HCT116 (cell line): ENCODE measurements at regions not wholly inside any gene's neighbourhood (a gene's known extent, or its start where the extent isn't known, plus 50 kb on each side); places are given as distances from the start of the nearest gene placed in this dataset.

Experiments
- ATAC-seq: fragments of 200-7000 bp; cut with Tn5 transposase; 2 replicates; pipeline ENCODE4 v1.9.1; 2020; ENCODE audit warnings: mild to moderate bottlenecking, moderate library complexity
- BruUV-seq: library from RNA; stranded (reverse); fragments of 400-500 nt; replicated peaks from 2 replicates; lab custom pipeline; 2021; lab: Mats Ljungman, UMichigan
- CTCF ChIA-PET: fragments of 300-600 bp; sonication (Branson Sonifier 250); formaldehyde crosslinking; loops from one replicate; lab custom pipeline; 2021; ENCODE audit warnings: antibody characterized with exemption; lab: Charles Lee
- POLR2A ChIA-PET: fragments of 300-600, 350-600 bp; sonication (Branson Sonifier 250); formaldehyde crosslinking; loops from one replicate; lab custom pipeline; 2021; ENCODE audit warnings: antibody characterized with exemption; lab: Charles Lee
- RAD21 ChIA-PET, 2 experiments: fragments of 300-600 bp; sonication (Branson Sonifier 250); formaldehyde crosslinking; loops; one replicate each; lab custom pipeline; 2023; ENCODE audit warnings: low total read pairs in 2 of 2; ENCODE audit not compliant: uncharacterized antibody in 2 of 2, unreplicated experiment in 2 of 2, low non-redundant PET in 1 of 2; lab: Charles Lee
- DNase-seq: peaks from one replicate; pipeline ENCODE4 v3.0.0-alpha.2; 2010; ENCODE audit warnings: low read depth, low spot score
- H2AFZ ChIP-seq: fragments of 200-600 bp; shearing (Covaris generic), sonication (generic); 2 replicates; pipeline ENCODE4 v1.6.1; 2017; ENCODE audit warnings: low read depth, mixed run types, mixed read lengths, antibody characterized with exemption, low read length; ENCODE audit not compliant: poor library complexity, severe bottlenecking
- H3K27ac ChIP-seq: 2 replicates; pipeline ENCODE4 v1.5.1; 2012; ENCODE audit warnings: low read depth, low read length
- H3K27me3 ChIP-seq: fragments of 200-600 bp; sonication (generic); 2 replicates; pipeline ENCODE4 v1.6.1; 2016; ENCODE audit warnings: mixed run types, low read length, mixed read lengths; ENCODE audit not compliant: insufficient read depth
- H3K36me3 ChIP-seq, 2 experiments: fragments of 200-500 bp in 1 of 2; fragments of 200-600 bp in 1 of 2; sonication (Bioruptor generic) in 1 of 2; sonication (generic) in 1 of 2; 2 replicates each; pipeline versions ENCODE4 v1.5.1 to v1.6.1; 2014 to 2016; ENCODE audit warnings: low read length in 2 of 2, inconsistent platforms in 1 of 2, mixed read lengths in 1 of 2, mixed run types in 1 of 2; ENCODE audit not compliant: insufficient read depth in 2 of 2, control insufficient read depth in 1 of 2
- H3K4me1 ChIP-seq, 2 experiments: fragments of 200-600 bp in 1 of 2; sonication (generic) in 1 of 2; 2 replicates each; pipeline versions ENCODE4 v1.5.1 to v1.6.1; 2012 to 2017; ENCODE audit warnings: low read length in 2 of 2, inconsistent platforms in 1 of 2, mild to moderate bottlenecking in 1 of 2, mixed read lengths in 1 of 2, mixed run types in 1 of 2, moderate library complexity in 1 of 2; ENCODE audit not compliant: insufficient read depth in 2 of 2, control insufficient read depth in 1 of 2
- H3K4me2 ChIP-seq: fragments of 200-600 bp; sonication (generic); 2 replicates; pipeline ENCODE4 v1.6.1; 2017; ENCODE audit warnings: mixed run types, low read length, mixed read lengths
- H3K4me3 ChIP-seq, 2 experiments: fragments of 200-600 bp in 1 of 2; sonication (generic) in 1 of 2; replicated peaks in 1 of 2; 2 replicates each; pipeline ENCODE4 v1.5.1; 2011 to 2016; ENCODE audit warnings: low read length in 2 of 2, control low read depth in 1 of 2, low read depth in 1 of 2, mild to moderate bottlenecking in 1 of 2, mixed read lengths in 1 of 2, mixed run types in 1 of 2
- H3K79me2 ChIP-seq: fragments of 200-600 bp; sonication (generic); 2 replicates; pipeline ENCODE4 v1.6.1; 2017; ENCODE audit warnings: mild to moderate bottlenecking, mixed run types, low read length, moderate library complexity, mixed read lengths; ENCODE audit not compliant: insufficient read depth
- H3K9ac ChIP-seq: fragments of 200-600 bp; sonication (generic); 2 replicates; pipeline ENCODE4 v1.6.1; 2016; ENCODE audit warnings: low read length, mixed read lengths
- H3K9me2 ChIP-seq: fragments of 200-600 bp; sonication (generic), shearing (Covaris generic); 2 replicates; pipeline ENCODE4 v1.6.1; 2017; ENCODE audit warnings: mixed run types, mild to moderate bottlenecking, moderate library complexity; ENCODE audit not compliant: insufficient read depth
- H3K9me3 ChIP-seq, 2 experiments: fragments of 200-500 bp in 1 of 2; fragments of 200-600 bp in 1 of 2; sonication (Bioruptor generic) in 1 of 2; sonication (generic) in 1 of 2; 2 replicates each; pipeline ENCODE4 v1.6.1; 2014 to 2017; ENCODE audit warnings: low read length in 2 of 2, mixed read lengths in 2 of 2, inconsistent platforms in 1 of 2, low read depth in 1 of 2, mild to moderate bottlenecking in 1 of 2, mixed run types in 1 of 2, moderate library complexity in 1 of 2; ENCODE audit not compliant: control insufficient read depth in 1 of 2, insufficient read depth in 1 of 2
- H4K20me1 ChIP-seq: fragments of 200-600 bp; sonication (generic), shearing (Covaris generic); 2 replicates; pipeline ENCODE4 v1.6.1; 2017; ENCODE audit warnings: mixed run types, mild to moderate bottlenecking, moderate library complexity; ENCODE audit not compliant: insufficient read depth
- CBX3 ChIP-seq: IDR thresholded peaks from 2 replicates; pipeline ENCODE4 v1.6.1; 2012; ENCODE audit warnings: low read depth
- EGR1 ChIP-seq: IDR thresholded peaks from 2 replicates; pipeline ENCODE4 v1.6.1; 2012; ENCODE audit warnings: low read depth
- EZH2 ChIP-seq: fragments of 200-600 bp; sonication (generic); IDR thresholded peaks from 2 replicates; pipeline ENCODE4 v1.6.1; 2017; ENCODE audit warnings: antibody characterized with exemption, mixed run types
- FOSL1 ChIP-seq: IDR thresholded peaks from 2 replicates; pipeline ENCODE4 v1.6.1; 2012; ENCODE audit warnings: low read depth
- JUND ChIP-seq: IDR thresholded peaks from 2 replicates; pipeline ENCODE4 v1.6.1; 2012
- POLR2A ChIP-seq: IDR thresholded peaks from 2 replicates; pipeline ENCODE4 v1.7.0; 2011; ENCODE audit warnings: borderline replicate concordance; ENCODE audit not compliant: insufficient read depth, insufficient read length; ENCODE audit errors: extremely low read depth
- POLR2AphosphoS5 ChIP-seq: IDR thresholded peaks from 2 replicates; pipeline ENCODE4 v1.6.1; 2011; ENCODE audit warnings: mild to moderate bottlenecking, low read depth, low read length, moderate library complexity
- REST ChIP-seq: IDR thresholded peaks from 2 replicates; pipeline ENCODE4 v1.6.1; 2012; ENCODE audit warnings: low read depth
- SIN3A ChIP-seq: IDR thresholded peaks from 2 replicates; pipeline ENCODE4 v1.6.1; 2012; ENCODE audit warnings: low read depth
- SRF ChIP-seq: IDR thresholded peaks from 2 replicates; pipeline ENCODE4 v1.6.1; 2012; ENCODE audit warnings: low read depth
- TCF7L2 ChIP-seq: IDR thresholded peaks from 2 replicates; pipeline ENCODE4 v1.7.0; 2011; ENCODE audit warnings: borderline replicate concordance, inconsistent platforms; ENCODE audit not compliant: insufficient read depth, insufficient read length; ENCODE audit errors: extremely low read depth
- YY1 ChIP-seq: IDR thresholded peaks from 2 replicates; pipeline ENCODE4 v1.6.1; 2011; ENCODE audit warnings: low read length, low read depth, moderate library complexity, mild to moderate bottlenecking; ENCODE audit not compliant: insufficient replicate concordance; ENCODE audit errors: extremely low read depth
- ZFX ChIP-seq: fragments of 450-650 bp; IDR thresholded peaks from 2 replicates; pipeline ENCODE4 v1.6.1; 2017
- intact Hi-C: fragments of 100-400 bp; cut with micrococcal nuclease; formaldehyde crosslinking; loops from 2 replicates; pipeline ENCODE4 v1.10.0; 2022
- TF ChIP-seq, protein P1 (sequence below): IDR thresholded peaks from 2 replicates; pipeline ENCODE4 v1.6.1; 2011; ENCODE audit warnings: mild to moderate bottlenecking, low read length, moderate library complexity; ENCODE audit not compliant: insufficient replicate concordance; ENCODE audit errors: extremely low read depth
- TF ChIP-seq, protein P2 (sequence below), 3 experiments: fragments of 200-600 bp in 1 of 3; sonication (generic) in 1 of 3; IDR thresholded peaks in 2 of 3; conservative IDR thresholded peaks in 1 of 3; 2 replicates each; pipeline ENCODE4 v1.5.1; 2012 to 2017; ENCODE audit warnings: low read depth in 2 of 3, low read length in 2 of 3, antibody characterized with exemption in 1 of 3, borderline replicate concordance in 1 of 3, control low read depth in 1 of 3, mild to moderate bottlenecking in 1 of 3, mixed read lengths in 1 of 3, mixed run types in 1 of 3, moderate library complexity in 1 of 3; ENCODE audit not compliant: insufficient read depth in 1 of 3
- TF ChIP-seq, protein P3 (sequence below): IDR thresholded peaks from 2 replicates; pipeline ENCODE4 v1.6.1; 2012

GRCh38 chr20:54792688-54793087 is 317.3 kb downstream of the DOK5 start:
- TF ChIP-seq EZH2 (no peak), SRF (no peak), POLR2AphosphoS5 (no peak), YY1 (no peak), POLR2A (no peak), SIN3A (no peak), ZFX (no peak), FOSL1 (no peak), JUND (no peak), CBX3 (no peak), TCF7L2 (no peak), EGR1 (no peak), REST (no peak)
- TF ChIP-seq, protein P1, sequence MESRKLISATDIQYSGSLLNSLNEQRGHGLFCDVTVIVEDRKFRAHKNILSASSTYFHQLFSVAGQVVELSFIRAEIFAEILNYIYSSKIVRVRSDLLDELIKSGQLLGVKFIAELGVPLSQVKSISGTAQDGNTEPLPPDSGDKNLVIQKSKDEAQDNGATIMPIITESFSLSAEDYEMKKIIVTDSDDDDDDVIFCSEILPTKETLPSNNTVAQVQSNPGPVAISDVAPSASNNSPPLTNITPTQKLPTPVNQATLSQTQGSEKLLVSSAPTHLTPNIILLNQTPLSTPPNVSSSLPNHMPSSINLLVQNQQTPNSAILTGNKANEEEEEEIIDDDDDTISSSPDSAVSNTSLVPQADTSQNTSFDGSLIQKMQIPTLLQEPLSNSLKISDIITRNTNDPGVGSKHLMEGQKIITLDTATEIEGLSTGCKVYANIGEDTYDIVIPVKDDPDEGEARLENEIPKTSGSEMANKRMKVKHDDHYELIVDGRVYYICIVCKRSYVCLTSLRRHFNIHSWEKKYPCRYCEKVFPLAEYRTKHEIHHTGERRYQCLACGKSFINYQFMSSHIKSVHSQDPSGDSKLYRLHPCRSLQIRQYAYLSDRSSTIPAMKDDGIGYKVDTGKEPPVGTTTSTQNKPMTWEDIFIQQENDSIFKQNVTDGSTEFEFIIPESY, result no peak
- TF ChIP-seq, protein P2, sequence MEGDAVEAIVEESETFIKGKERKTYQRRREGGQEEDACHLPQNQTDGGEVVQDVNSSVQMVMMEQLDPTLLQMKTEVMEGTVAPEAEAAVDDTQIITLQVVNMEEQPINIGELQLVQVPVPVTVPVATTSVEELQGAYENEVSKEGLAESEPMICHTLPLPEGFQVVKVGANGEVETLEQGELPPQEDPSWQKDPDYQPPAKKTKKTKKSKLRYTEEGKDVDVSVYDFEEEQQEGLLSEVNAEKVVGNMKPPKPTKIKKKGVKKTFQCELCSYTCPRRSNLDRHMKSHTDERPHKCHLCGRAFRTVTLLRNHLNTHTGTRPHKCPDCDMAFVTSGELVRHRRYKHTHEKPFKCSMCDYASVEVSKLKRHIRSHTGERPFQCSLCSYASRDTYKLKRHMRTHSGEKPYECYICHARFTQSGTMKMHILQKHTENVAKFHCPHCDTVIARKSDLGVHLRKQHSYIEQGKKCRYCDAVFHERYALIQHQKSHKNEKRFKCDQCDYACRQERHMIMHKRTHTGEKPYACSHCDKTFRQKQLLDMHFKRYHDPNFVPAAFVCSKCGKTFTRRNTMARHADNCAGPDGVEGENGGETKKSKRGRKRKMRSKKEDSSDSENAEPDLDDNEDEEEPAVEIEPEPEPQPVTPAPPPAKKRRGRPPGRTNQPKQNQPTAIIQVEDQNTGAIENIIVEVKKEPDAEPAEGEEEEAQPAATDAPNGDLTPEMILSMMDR (IDR thresholded peaks at IDR 0.05 in 2 of 3, conservative IDR thresholded peaks at IDR 0.05 in 1 of 3; ENCODE audit: borderline replicate concordance in 1 of 3, insufficient read depth in 1 of 3, low read depth in 2 of 3, low read length in 2 of 3), result no peak
- TF ChIP-seq, protein P3, sequence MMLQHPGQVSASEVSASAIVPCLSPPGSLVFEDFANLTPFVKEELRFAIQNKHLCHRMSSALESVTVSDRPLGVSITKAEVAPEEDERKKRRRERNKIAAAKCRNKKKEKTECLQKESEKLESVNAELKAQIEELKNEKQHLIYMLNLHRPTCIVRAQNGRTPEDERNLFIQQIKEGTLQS, result no peak
- TF ChIP-seq, all 23 proteins: peak for 0
- H3K36me3 ChIP-seq, result no peaks in the 10 kb centered on the region
- DNase-seq, result no peak
- ChIA-PET POLR2A (no interaction called here), RAD21 (no interaction called here), CTCF (no interaction called here)
- H3K9me2 ChIP-seq, result no peaks in the 10 kb centered on the region
- no TSS peak for BruUV-seq
- H3K27me3 ChIP-seq, result no peaks in the 10 kb centered on the region
- no peak overlapping the region for H3K27ac ChIP-seq
- H3K9me3 ChIP-seq, result peaks cover 0 to 8% of the 10 kb centered on the region in 2 experiments; a peak in 2 of 4 replicates
- H3K79me2 ChIP-seq, result no peaks in the 10 kb centered on the region
- no peak for ATAC-seq
- no peak overlapping the region for H3K9ac ChIP-seq
- no peak overlapping the region for H3K4me3 ChIP-seq
- intact Hi-C loops, result no loop called here
- no peak overlapping the region for H2AFZ ChIP-seq
- no peaks in the 10 kb centered on the region for H3K4me1 ChIP-seq
- no peak overlapping the region for H3K4me2 ChIP-seq
- no peaks in the 10 kb centered on the region for H4K20me1 ChIP-seq
